PC-3 (cell line): ENCODE measurements at regions not wholly inside any gene's neighbourhood (a gene's known extent, or its start where the extent isn't known, plus 50 kb on each side); places are given as distances from the start of the nearest gene placed in this dataset.

Experiments
- ATAC-seq: fragments of 200-7000 bp; cut with Tn5 transposase; 2 replicates; pipeline ENCODE4 v1.9.1; 2020; ENCODE audit warnings: mild to moderate bottlenecking, moderate library complexity
- BruUV-seq: library from RNA; stranded (reverse); fragments of 400-500 nt; replicated peaks from 2 replicates; lab custom pipeline; 2021; lab: Mats Ljungman, UMichigan
- CTCF ChIA-PET: fragments of 300-600 bp; sonication (Branson Sonifier 250); formaldehyde crosslinking; loops from one replicate; lab custom pipeline; 2022; ENCODE audit warnings: antibody characterized with exemption; lab: Charles Lee
- POLR2A ChIA-PET: fragments of 300-600 bp; sonication (Branson Sonifier 250); formaldehyde crosslinking; loops from one replicate; lab custom pipeline; 2022; ENCODE audit warnings: antibody characterized with exemption; ENCODE audit not compliant: unreplicated experiment; lab: Charles Lee
- DNase-seq: peaks from one replicate; pipeline ENCODE4 v3.0.0-alpha.2; 2015
- H2AFZ ChIP-seq: fragments of 300-600 bp; sonication (generic); 2 replicates; pipeline ENCODE4 v1.6.0; 2016; ENCODE audit warnings: antibody characterized with exemption, low read length
- H3F3A ChIP-seq: fragments of 300-600 bp; sonication (generic); one replicate; pipeline ENCODE4 v1.6.0; 2017; ENCODE audit warnings: antibody characterized with exemption, low read length, control low read depth, mild to moderate bottlenecking; ENCODE audit not compliant: unreplicated experiment
- H3K27ac ChIP-seq: fragments of 300-600 bp; sonication (generic); 2 replicates; pipeline ENCODE4 v1.5.1; 2016; ENCODE audit warnings: mild to moderate bottlenecking, low read length
- H3K27me3 ChIP-seq: fragments of 300-600 bp; sonication (generic); 2 replicates; pipeline ENCODE4 v1.6.1; 2016; ENCODE audit warnings: low read length, mixed read lengths
- H3K36me3 ChIP-seq: fragments of 300-600 bp; sonication (generic); 2 replicates; pipeline ENCODE4 v1.6.1; 2016; ENCODE audit warnings: low read depth, mixed run types, low read length, mixed read lengths
- H3K4me1 ChIP-seq: fragments of 300-600 bp; sonication (generic); 2 replicates; pipeline ENCODE4 v1.5.1; 2016; ENCODE audit warnings: low read length; ENCODE audit not compliant: insufficient read depth
- H3K4me2 ChIP-seq: fragments of 300-600 bp; sonication (generic); 2 replicates; pipeline ENCODE4 v1.6.0; 2016; ENCODE audit warnings: low read length
- H3K4me3 ChIP-seq: fragments of 300-600 bp; sonication (generic); 2 replicates; pipeline ENCODE4 v1.5.1; 2016; ENCODE audit warnings: mild to moderate bottlenecking, low read length, mixed read lengths
- H3K79me2 ChIP-seq: fragments of 300-600 bp; sonication (generic); 2 replicates; pipeline ENCODE4 v1.6.1; 2017; ENCODE audit warnings: low read length, mixed read lengths
- H3K9ac ChIP-seq: fragments of 300-600 bp; sonication (generic); 2 replicates; pipeline ENCODE4 v1.6.0; 2016; ENCODE audit warnings: mild to moderate bottlenecking, low read length
- H3K9me2 ChIP-seq: fragments of 300-600 bp; sonication (generic); replicated peaks from 2 replicates; pipeline ENCODE4 v1.6.1; 2016; ENCODE audit warnings: mixed run types, low read length, mixed read lengths
- H3K9me3 ChIP-seq: fragments of 300-600 bp; sonication (generic); 2 replicates; pipeline ENCODE4 v1.6.1; 2016; ENCODE audit warnings: low read length, mixed read lengths
- H4K20me1 ChIP-seq: fragments of 300-600 bp; sonication (generic); 2 replicates; pipeline ENCODE4 v1.6.1; 2016; ENCODE audit warnings: low read length, mixed read lengths
- CTCF ChIP-seq: fragments of 300-600 bp; sonication (generic); conservative IDR thresholded peaks from 2 replicates; pipeline ENCODE4 v1.5.1; 2017; ENCODE audit warnings: antibody characterized with exemption, low read depth, mild to moderate bottlenecking, low read length
- EZH2 ChIP-seq: fragments of 300-600 bp; sonication (generic); IDR thresholded peaks from one replicate; pipeline ENCODE4 v1.6.1; 2017; ENCODE audit warnings: antibody characterized with exemption, mild to moderate bottlenecking, low read length; ENCODE audit not compliant: unreplicated experiment
- EZH2phosphoT487 ChIP-seq: fragments of 300-600 bp; sonication (generic); IDR thresholded peaks from 2 replicates; pipeline ENCODE4 v1.6.1; 2018; ENCODE audit warnings: mild to moderate bottlenecking, antibody characterized with exemption, low read length, borderline replicate concordance
- intact Hi-C: fragments of 100-400 bp; cut with micrococcal nuclease; formaldehyde crosslinking; loops from 2 replicates; pipeline ENCODE4 v1.9.0; 2023

- Histone ChIP-seq H3F3A (no peaks in the 10 kb centered on the region), H3K4me2 (no peak overlapping the region), H4K20me1 (no peaks in the 10 kb centered on the region), H3K4me1 (no peaks in the 10 kb centered on the region), H3K9me3 (peaks cover 37% of the 10 kb centered on the region), H2AFZ (no peak overlapping the region), H3K36me3 (no peaks in the 10 kb centered on the region), H3K27ac (no peak overlapping the region), H3K9ac (no peak overlapping the region), H3K79me2 (no peaks in the 10 kb centered on the region), H3K4me3 (no peak overlapping the region), H3K27me3 (no peaks in the 10 kb centered on the region), H3K9me2 (no peaks in the 10 kb centered on the region)
- BruUV-seq, result no TSS peak
- no peak for DNase-seq
- intact Hi-C loops, result no loop called here
- TF ChIP-seq EZH2phosphoT487 (no peak), EZH2 (no peak), CTCF (no peak)
- ChIA-PET POLR2A (no interaction called here), CTCF (no interaction called here)
- ATAC-seq, result no peak
These were observed 442.6 kb upstream of the PDZRN3 start for GRCh38 chr3:74067296-74067695.

- Histone ChIP-seq H3K27ac (no peak overlapping the region), H3K36me3 (no peaks in the 10 kb centered on the region), H3K9me2 (no peaks in the 10 kb centered on the region), H3K79me2 (no peaks in the 10 kb centered on the region), H3K4me3 (no peak overlapping the region), H3K9ac (no peak overlapping the region), H3K9me3 (peaks cover 33% of the 10 kb centered on the region; the same call in 1 of the 2 replicates), H3K4me1 (no peaks in the 10 kb centered on the region), H3K4me2 (no peak overlapping the region), H2AFZ (no peak overlapping the region), H3F3A (no peaks in the 10 kb centered on the region), H3K27me3 (no peaks in the 10 kb centered on the region), H4K20me1 (no peaks in the 10 kb centered on the region)
- ATAC-seq (no peak), DNase-seq (no peak)
- intact Hi-C loops, result no loop called here
- no TSS peak for BruUV-seq
- ChIA-PET POLR2A (no interaction called here), CTCF (interaction anchor here (0.6 kb wide), 1 partner anchor 934 kb away, joined by 4 read pairs; no protein-coding TSS in a partner anchor)
- TF ChIP-seq EZH2 (no peak), EZH2phosphoT487 (no peak), CTCF (no peak)
These were observed 441.7 kb upstream of the PDZRN3 start for GRCh38 chr3:74066456-74066855.

DNA sequence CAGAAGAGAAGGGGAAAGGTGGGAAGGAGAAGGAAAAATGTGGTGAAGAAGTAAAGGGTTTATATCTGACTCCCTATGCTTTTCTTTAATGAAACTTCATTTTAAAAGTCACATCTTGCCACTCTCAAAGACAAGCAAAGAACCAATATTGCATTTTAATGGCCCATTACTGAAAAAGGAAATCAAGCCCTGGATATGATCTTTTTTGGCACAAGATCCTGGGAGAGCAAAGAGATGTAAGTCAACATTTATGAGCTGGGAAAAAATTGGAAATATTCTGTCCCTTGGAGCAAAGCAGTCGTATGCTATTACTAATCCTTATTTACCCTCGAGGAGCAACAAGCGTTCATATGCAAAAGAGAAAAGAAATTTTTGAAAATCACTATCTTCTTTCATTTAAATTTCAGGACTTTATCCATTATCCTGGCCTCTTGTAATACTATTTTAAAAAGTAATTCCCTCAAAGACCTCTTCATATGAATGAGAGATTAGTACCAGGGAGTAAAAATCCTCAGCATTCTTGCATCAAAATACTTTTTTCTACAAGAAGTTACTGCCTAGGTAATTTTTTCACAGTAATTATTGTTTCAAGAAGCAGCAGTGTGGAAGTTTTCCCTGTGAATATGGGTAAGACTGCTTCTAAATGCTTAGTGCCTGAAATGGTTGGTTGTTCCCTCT, 435.3 kb upstream of the PDZRN3 start:
- ChIA-PET CTCF (no interaction called here), POLR2A (no interaction called here)
- no TSS peak for BruUV-seq
- Histone ChIP-seq H2AFZ (no peak overlapping the region), H3K27me3 (no peaks in the 10 kb centered on the region), H3K27ac (no peak overlapping the region), H3K9me2 (no peaks in the 10 kb centered on the region), H4K20me1 (no peaks in the 10 kb centered on the region), H3F3A (no peaks in the 10 kb centered on the region), H3K79me2 (no peaks in the 10 kb centered on the region), H3K9me3 (peaks cover 13% of the 10 kb centered on the region), H3K4me3 (no peak overlapping the region), H3K36me3 (no peaks in the 10 kb centered on the region), H3K9ac (no peak overlapping the region), H3K4me1 (no peaks in the 10 kb centered on the region), H3K4me2 (no peak overlapping the region)
- TF ChIP-seq EZH2 (no peak), EZH2phosphoT487 (no peak), CTCF (no peak)
- intact Hi-C loops, result no loop called here
- ATAC-seq (no peak), DNase-seq (no peak)
